ENCODE measurements at regions not wholly inside any gene's neighbourhood (a gene's known extent, or its start where the extent isn't known, plus 50 kb on each side); places are given as distances from the start of the nearest gene placed in this dataset.

- DNase-seq, result no peak
Observed at GRCh38 chr3:71863563-71864190, 78.7 kb upstream of the PROK2 start.

- peak; percentile 74 for DNase-seq
Observed at GRCh38 chr3:71862371-71863140, 77.6 kb upstream of the PROK2 start.

GRCh38 chr3:71859123-71859519 lies 74.2 kb upstream of the PROK2 start:
- no peak for DNase-seq

GRCh38 chr3:71858503-71859122 lies 73.7 kb upstream of the PROK2 start:
- DNase-seq, result no peak

GRCh38 chr3:71857956-71858355 lies 73.0 kb upstream of the PROK2 start:
- peak; percentile 60 for DNase-seq

- no peak for DNase-seq
Observed at GRCh38 chr3:71854706-71855105, 69.8 kb upstream of the PROK2 start.

- DNase-seq, result no peak
Observed at GRCh38 chr3:71854096-71854495, 69.1 kb upstream of the PROK2 start.

- no peak for DNase-seq
Observed at GRCh38 chr3:71851878-71852277, 66.9 kb upstream of the PROK2 start.

- no peak for DNase-seq
Observed at GRCh38 chr3:71850654-71851053, 65.7 kb upstream of the PROK2 start.

GRCh38 chr3:71849681-71850080 lies 64.7 kb upstream of the PROK2 start:
- no peak for DNase-seq

GRCh38 chr3:71847794-71848193 lies 62.8 kb upstream of the PROK2 start:
- peak; percentile 7 for DNase-seq

- DNase-seq, result no peak
Observed at GRCh38 chr3:71846185-71846584, 61.2 kb upstream of the PROK2 start.

- no peak for DNase-seq
Observed at GRCh38 chr3:71843071-71843470, 58.1 kb upstream of the PROK2 start.

- no peak for DNase-seq
Observed at GRCh38 chr3:71838406-71838805, 53.5 kb upstream of the PROK2 start.
